Retinal pigment epithelial cell (primary cell): ENCODE measurements at regions not wholly inside any gene's neighbourhood (a gene's known extent, or its start where the extent isn't known, plus 50 kb on each side); places are given as distances from the start of the nearest gene placed in this dataset.

Experiments
- DNase-seq: peaks from one replicate; pipeline ENCODE4 v3.0.0-alpha.2; 2010; ENCODE audit warnings: low read depth
- H3K4me3 ChIP-seq: 2 replicates; pipeline ENCODE4 v1.5.1; 2011; ENCODE audit warnings: mild to moderate bottlenecking, low read length, control low read depth, moderate library complexity
- CTCF ChIP-seq: conservative IDR thresholded peaks from 2 replicates; pipeline ENCODE4 v1.5.1; 2011; ENCODE audit warnings: low read depth, low read length, control low read depth, inconsistent platforms

- H3K4me3 ChIP-seq = no peak overlapping the region
- DNase-seq = no peak
- no peak for TF ChIP-seq CTCF
Observed at GRCh38 chr6:80728101-80728750, 621.8 kb downstream of the BCKDHB start.

- no peak for DNase-seq
- H3K4me3 ChIP-seq = no peak overlapping the region
- TF ChIP-seq CTCF = no peak
Observed at GRCh38 chr6:80725156-80725930, 618.9 kb downstream of the BCKDHB start.

GRCh38 chr6:80720824-80721223, 614.4 kb downstream of the BCKDHB start:
- no peak for TF ChIP-seq CTCF
- no peak overlapping the region for H3K4me3 ChIP-seq
- no peak for DNase-seq

GRCh38 chr6:80714513-80714912, 608.0 kb downstream of the BCKDHB start:
- H3K4me3 ChIP-seq = no peak overlapping the region
- no peak for DNase-seq
- TF ChIP-seq CTCF = no peak

- no peak overlapping the region for H3K4me3 ChIP-seq
- TF ChIP-seq CTCF = no peak
- no peak for DNase-seq
Observed at GRCh38 chr6:80698459-80698858, 592.0 kb downstream of the BCKDHB start.

- H3K4me3 ChIP-seq = no peak overlapping the region
- no peak for DNase-seq
- TF ChIP-seq CTCF = no peak
Observed at GRCh38 chr6:80696268-80696667, 589.8 kb downstream of the BCKDHB start.

- DNase-seq = no peak
- no peak overlapping the region for H3K4me3 ChIP-seq
- TF ChIP-seq CTCF = no peak
Observed at GRCh38 chr6:80690551-80691131, 584.2 kb downstream of the BCKDHB start.
